A549 (cell line): ENCODE measurements at regions not wholly inside any gene's neighbourhood (a gene's known extent, or its start where the extent isn't known, plus 50 kb on each side); places are given as distances from the start of the nearest gene placed in this dataset.

Source experiments
- CBX2 ChIP-seq: fragments of 200-600 bp; sonication (generic); IDR thresholded peaks from 2 replicates; pipeline ENCODE4 v1.6.1; 2016; ENCODE audit warnings: low read depth, mild to moderate bottlenecking, borderline replicate concordance
- CTCF ChIP-seq: fragments of >200 bp; sonication (Bioruptor Twin); formaldehyde crosslinking; IDR thresholded peaks from 3 replicates; pipeline ENCODE4 v1.5.1; 2016
- E2F6 ChIP-seq: IDR thresholded peaks from 2 replicates; pipeline ENCODE4 v1.6.1; 2012; ENCODE audit warnings: low read depth, borderline replicate concordance
- POLR2A ChIP-seq: IDR thresholded peaks from 2 replicates; pipeline ENCODE4 v1.6.1; 2012; ENCODE audit warnings: mild to moderate bottlenecking, low read length
- REST ChIP-seq: fragments of 200-600 bp; sonication (generic); IDR thresholded peaks from 2 replicates; pipeline ENCODE4 v1.6.1; 2016; ENCODE audit warnings: antibody characterized with exemption, mild to moderate bottlenecking, moderate library complexity

- TF ChIP-seq CTCF (no peak), REST (no peak), POLR2A (no peak), E2F6 (no peak), CBX2 (no peak)
These were observed 320.1 kb downstream of the KBTBD8 start for GRCh38 chr3:67318162-67318561.
